Breast epithelium (tissue), 3 donors: ENCODE measurements at regions not wholly inside any gene's neighbourhood (a gene's known extent, or its start where the extent isn't known, plus 50 kb on each side); places are given as distances from the start of the nearest gene placed in this dataset.

ENCODE experiments used
- POLR2A ChIP-seq: fragments of 450-650 bp; IDR thresholded peaks from one replicate; pipeline ENCODE4 v1.6.1; 2016; ENCODE audit warnings: antibody characterized with exemption, mild to moderate bottlenecking, moderate library complexity
- POLR2AphosphoS5 ChIP-seq, 3 donors: sonication (generic); formaldehyde crosslinking; IDR thresholded peaks; one replicate each; pipeline ENCODE4 v1.6.1; 2017; ENCODE audit warnings: antibody characterized with exemption in 3 of 3
- TF ChIP-seq, protein P1 (sequence below), 3 donors: fragments of 450-650 bp; IDR thresholded peaks; one replicate each; pipeline ENCODE4 v1.5.1; 2016 to 2017; ENCODE audit warnings: antibody characterized with exemption in 3 of 3, mild to moderate bottlenecking in 3 of 3, moderate library complexity in 3 of 3

GRCh38 chr9:20148416-20148815 is 359.6 kb upstream of the SLC24A2 start:
- TF ChIP-seq POLR2A (no peak), POLR2AphosphoS5 (IDR thresholded peaks at IDR 0.05) (no peak)
- TF ChIP-seq, protein P1, sequence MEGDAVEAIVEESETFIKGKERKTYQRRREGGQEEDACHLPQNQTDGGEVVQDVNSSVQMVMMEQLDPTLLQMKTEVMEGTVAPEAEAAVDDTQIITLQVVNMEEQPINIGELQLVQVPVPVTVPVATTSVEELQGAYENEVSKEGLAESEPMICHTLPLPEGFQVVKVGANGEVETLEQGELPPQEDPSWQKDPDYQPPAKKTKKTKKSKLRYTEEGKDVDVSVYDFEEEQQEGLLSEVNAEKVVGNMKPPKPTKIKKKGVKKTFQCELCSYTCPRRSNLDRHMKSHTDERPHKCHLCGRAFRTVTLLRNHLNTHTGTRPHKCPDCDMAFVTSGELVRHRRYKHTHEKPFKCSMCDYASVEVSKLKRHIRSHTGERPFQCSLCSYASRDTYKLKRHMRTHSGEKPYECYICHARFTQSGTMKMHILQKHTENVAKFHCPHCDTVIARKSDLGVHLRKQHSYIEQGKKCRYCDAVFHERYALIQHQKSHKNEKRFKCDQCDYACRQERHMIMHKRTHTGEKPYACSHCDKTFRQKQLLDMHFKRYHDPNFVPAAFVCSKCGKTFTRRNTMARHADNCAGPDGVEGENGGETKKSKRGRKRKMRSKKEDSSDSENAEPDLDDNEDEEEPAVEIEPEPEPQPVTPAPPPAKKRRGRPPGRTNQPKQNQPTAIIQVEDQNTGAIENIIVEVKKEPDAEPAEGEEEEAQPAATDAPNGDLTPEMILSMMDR (IDR thresholded peaks at IDR 0.05): no peak
